DND-41 (cell line): ENCODE measurements at regions not wholly inside any gene's neighbourhood (a gene's known extent, or its start where the extent isn't known, plus 50 kb on each side); places are given as distances from the start of the nearest gene placed in this dataset.

Experiments
- ATAC-seq: fragments of 200-7000 bp; cut with Tn5 transposase; 3 replicates; pipeline ENCODE4 v1.9.1; 2021; ENCODE audit warnings: low read depth; ENCODE audit not compliant: insufficient read depth
- DNase-seq: peaks from one replicate; pipeline ENCODE4 v3.0.0-alpha.2; 2020
- H2AFZ ChIP-seq: 2 replicates; pipeline ENCODE4 v1.6.0; 2012; ENCODE audit warnings: low read depth, low read length
- H3K27ac ChIP-seq: 2 replicates; pipeline ENCODE4 v1.5.1; 2012; ENCODE audit warnings: low read length, inconsistent platforms
- H3K27me3 ChIP-seq: fragments of 200-600 bp; sonication (generic); 2 replicates; pipeline ENCODE4 v1.6.0; 2012; ENCODE audit warnings: low read length, mild to moderate bottlenecking, inconsistent platforms; ENCODE audit not compliant: insufficient read depth, poor library complexity
- H3K36me3 ChIP-seq: 2 replicates; pipeline ENCODE4 v1.5.1; 2012; ENCODE audit warnings: low read length, inconsistent platforms; ENCODE audit not compliant: insufficient read depth
- H3K4me1 ChIP-seq: 2 replicates; pipeline ENCODE4 v1.5.1; 2012; ENCODE audit warnings: mild to moderate bottlenecking, low read length; ENCODE audit not compliant: insufficient read depth
- H3K4me2 ChIP-seq: 2 replicates; pipeline ENCODE4 v1.6.0; 2012; ENCODE audit warnings: mild to moderate bottlenecking, moderate library complexity, low read length, inconsistent platforms; ENCODE audit not compliant: insufficient read depth
- H3K4me3 ChIP-seq, 2 experiments: fragments of 200-600 bp in 1 of 2; shearing (Covaris generic) in 1 of 2; 2 replicates each; pipeline ENCODE4 v1.5.1; 2012 to 2016; ENCODE audit warnings: inconsistent platforms in 2 of 2, low read length in 2 of 2, mild to moderate bottlenecking in 2 of 2, low read depth in 1 of 2, moderate library complexity in 1 of 2
- H3K79me2 ChIP-seq: 2 replicates; pipeline ENCODE4 v1.6.0; 2012; ENCODE audit warnings: low read length, inconsistent platforms; ENCODE audit not compliant: insufficient read depth
- H3K9ac ChIP-seq: 2 replicates; pipeline ENCODE4 v1.6.0; 2012; ENCODE audit warnings: low read depth, mild to moderate bottlenecking, inconsistent platforms, low read length, moderate library complexity
- H3K9me3 ChIP-seq: 2 replicates; pipeline ENCODE4 v1.5.1; 2012; ENCODE audit warnings: low read length, moderate library complexity, mild to moderate bottlenecking, inconsistent platforms; ENCODE audit not compliant: insufficient read depth, severe bottlenecking
- H4K20me1 ChIP-seq: 2 replicates; pipeline ENCODE4 v1.6.0; 2012; ENCODE audit warnings: low read length; ENCODE audit not compliant: insufficient read depth
- CTCF ChIP-seq: IDR thresholded peaks from 2 replicates; pipeline ENCODE4 v1.5.1; 2012; ENCODE audit warnings: borderline replicate concordance, low read length, moderate library complexity, mild to moderate bottlenecking; ENCODE audit not compliant: poor library complexity, severe bottlenecking; ENCODE audit errors: extremely low read depth
- EZH2 ChIP-seq: IDR thresholded peaks from 3 replicates; pipeline ENCODE4 v1.6.1; 2012; ENCODE audit warnings: borderline replicate concordance, low read depth, mild to moderate bottlenecking, moderate library complexity, low read length, inconsistent platforms; ENCODE audit not compliant: severe bottlenecking

- peaks cover 6% of the 10 kb centered on the region for H3K27me3 ChIP-seq
- no peaks in the 10 kb centered on the region for H4K20me1 ChIP-seq
- H3K9ac ChIP-seq, result no peak overlapping the region
- no peaks in the 10 kb centered on the region for H3K79me2 ChIP-seq
- no peak overlapping the region for H3K4me2 ChIP-seq
- H3K4me3 ChIP-seq, result no peak overlapping the region
- DNase-seq (no peak), ATAC-seq (no peak)
- no peak overlapping the region for H3K27ac ChIP-seq
- H3K4me1 ChIP-seq, result no peaks in the 10 kb centered on the region
- TF ChIP-seq EZH2, result no peak
- TF ChIP-seq CTCF, result no peak
- no peaks in the 10 kb centered on the region for H3K36me3 ChIP-seq
- no peak overlapping the region for H2AFZ ChIP-seq
- H3K9me3 ChIP-seq, result no peaks in the 10 kb centered on the region
Observed at GRCh38 chr22:27273853-27274252, 527.7 kb downstream of the MN1 start.

GRCh38 chr22:27274770-27275449 lies 526.6 kb downstream of the MN1 start:
- H3K36me3 ChIP-seq, result no peaks in the 10 kb centered on the region
- H3K4me3 ChIP-seq, result no peak overlapping the region
- no peaks in the 10 kb centered on the region for H3K79me2 ChIP-seq
- DNase-seq (no peak), ATAC-seq (no peak)
- H4K20me1 ChIP-seq, result no peaks in the 10 kb centered on the region
- no peak overlapping the region for H3K9ac ChIP-seq
- peaks cover 6% of the 10 kb centered on the region for H3K27me3 ChIP-seq
- TF ChIP-seq CTCF (no peak), EZH2 (no peak)
- H3K9me3 ChIP-seq, result no peaks in the 10 kb centered on the region
- no peak overlapping the region for H3K27ac ChIP-seq
- H3K4me1 ChIP-seq, result no peaks in the 10 kb centered on the region
- no peak overlapping the region for H2AFZ ChIP-seq
- H3K4me2 ChIP-seq, result no peak overlapping the region

- Histone ChIP-seq H2AFZ (no peak overlapping the region), H3K79me2 (no peaks in the 10 kb centered on the region), H3K27ac (no peak overlapping the region), H3K36me3 (no peaks in the 10 kb centered on the region), H3K27me3 (no peaks in the 10 kb centered on the region), H3K4me2 (no peak overlapping the region), H3K9me3 (no peaks in the 10 kb centered on the region), H3K9ac (no peak overlapping the region), H4K20me1 (no peaks in the 10 kb centered on the region), H3K4me1 (no peaks in the 10 kb centered on the region), H3K4me3 (no peak overlapping the region)
- TF ChIP-seq CTCF (no peak), EZH2 (no peak)
- ATAC-seq, result no peak
- no peak for DNase-seq
Observed at GRCh38 chr22:27278946-27279345, 522.6 kb downstream of the MN1 start.

- Histone ChIP-seq H3K79me2 (no peaks in the 10 kb centered on the region), H3K36me3 (no peaks in the 10 kb centered on the region), H3K4me3 (no peak overlapping the region), H3K9me3 (no peaks in the 10 kb centered on the region), H2AFZ (no peak overlapping the region), H3K4me1 (no peaks in the 10 kb centered on the region), H3K4me2 (no peak overlapping the region), H3K27ac (no peak overlapping the region), H3K9ac (no peak overlapping the region), H3K27me3 (peaks cover 2% of the 10 kb centered on the region), H4K20me1 (no peaks in the 10 kb centered on the region)
- ATAC-seq (no peak), DNase-seq (no peak)
- TF ChIP-seq EZH2 (no peak), CTCF (no peak)
Observed at GRCh38 chr22:27283240-27283639, 518.3 kb downstream of the MN1 start.
